GM23248 (cell line): ENCODE measurements at regions not wholly inside any gene's neighbourhood (a gene's known extent, or its start where the extent isn't known, plus 50 kb on each side); places are given as distances from the start of the nearest gene placed in this dataset.

Source experiments
- EZH2 ChIP-seq: fragments of 200-600 bp; sonication (generic); IDR thresholded peaks from 2 replicates; pipeline ENCODE4 v1.6.1; 2018; ENCODE audit warnings: antibody characterized with exemption, mild to moderate bottlenecking; ENCODE audit not compliant: insufficient read depth, poor library complexity, severe bottlenecking
- EZH2phosphoT487 ChIP-seq: fragments of 200-600 bp; sonication (generic); IDR thresholded peaks from 2 replicates; pipeline ENCODE4 v1.6.1; 2018; ENCODE audit warnings: antibody characterized with exemption, moderate library complexity, mild to moderate bottlenecking, low read depth; ENCODE audit not compliant: insufficient read depth

DNA sequence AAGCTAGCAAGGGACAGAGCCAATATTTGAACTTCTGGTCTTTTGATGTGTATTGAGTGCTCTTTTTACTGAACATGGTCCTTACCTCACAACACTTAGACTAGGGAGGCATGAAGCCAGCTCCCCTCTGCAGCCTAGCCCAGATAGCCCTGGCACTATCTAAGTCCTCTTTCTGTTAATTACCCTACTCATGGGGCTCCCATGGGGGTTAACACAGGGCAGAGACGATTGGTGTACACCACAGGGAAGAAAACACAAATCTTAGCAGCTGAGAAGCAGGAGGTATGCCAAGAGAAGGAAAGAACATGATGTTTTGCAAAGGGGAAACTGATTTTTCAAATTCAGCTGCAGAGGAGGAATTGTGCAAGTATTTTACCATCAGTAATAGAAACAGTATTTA is 383.8 kb downstream of the TMEM232 start:
- TF ChIP-seq EZH2: no peak
- no peak for TF ChIP-seq EZH2phosphoT487
